ENCODE measurements at regions not wholly inside any gene's neighbourhood (a gene's known extent, or its start where the extent isn't known, plus 50 kb on each side); places are given as distances from the start of the nearest gene placed in this dataset.

DNA sequence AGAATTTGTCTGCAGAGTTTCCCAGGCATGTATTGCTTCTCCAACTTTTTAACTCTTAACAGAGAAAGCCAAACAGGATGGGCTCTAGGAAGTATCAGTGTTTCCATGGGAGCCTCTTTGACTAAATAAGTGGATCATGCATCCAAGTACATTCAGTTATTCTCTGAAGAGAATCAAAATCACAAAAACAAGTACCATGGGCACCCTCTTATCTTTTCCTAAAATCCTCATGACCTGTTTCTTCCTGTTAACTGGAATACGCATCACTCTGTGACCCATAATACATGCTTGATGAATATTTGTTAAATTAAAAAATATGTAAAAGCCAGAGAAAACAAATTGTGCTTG lies 186.9 kb upstream of the MGMT start:
- peaks cover 7% of the 10 kb centered on the region for H3K27me3 Mint-ChIP-seq (ENCODE audit: low read depth)
- intact Hi-C loops (cut with micrococcal nuclease), result no loop called here

DNA sequence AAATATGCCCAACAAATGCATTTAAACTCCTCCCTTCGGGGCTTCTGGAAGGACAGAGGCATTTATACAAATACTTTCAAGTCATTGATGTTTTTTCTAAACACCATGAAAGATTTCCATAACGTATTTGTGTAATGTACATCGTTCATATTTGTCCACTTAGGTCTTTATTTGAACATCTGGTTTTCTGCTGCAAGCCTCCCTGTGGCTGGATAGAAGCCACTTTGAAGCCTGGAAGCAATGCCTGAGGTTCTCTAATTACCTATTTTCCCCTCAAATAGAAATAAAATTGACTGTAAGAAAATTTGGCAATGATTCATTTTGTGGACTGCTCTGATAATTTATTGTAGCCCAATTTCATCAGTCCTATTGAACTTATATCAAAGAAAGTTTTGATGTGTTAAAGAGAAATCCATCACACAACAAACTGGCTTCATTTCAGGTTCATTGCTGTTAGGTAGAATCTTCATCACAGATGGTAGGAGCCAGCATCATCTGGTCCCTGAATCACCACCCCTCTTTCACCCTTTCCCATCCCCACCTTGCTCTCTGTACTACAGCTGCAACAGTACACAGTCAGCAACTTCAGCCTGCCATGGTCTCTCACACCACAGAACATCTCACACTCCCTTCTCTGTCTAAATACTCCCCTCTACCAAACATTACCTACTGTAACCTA lies 186.0 kb upstream of the MGMT start:
- H3K36me3 Mint-ChIP-seq (ENCODE audit: low read depth), result no peaks in the 10 kb centered on the region
- intact Hi-C loops (cut with micrococcal nuclease), result no loop called here
- peaks cover 6% of the 10 kb centered on the region for H3K27me3 Mint-ChIP-seq (ENCODE audit: low read depth)
- no peak overlapping the region for H3K27ac Mint-ChIP-seq
- no peaks in the 10 kb centered on the region for H3K9me3 Mint-ChIP-seq
- no peak for DNase-seq (ENCODE audit: low spot score)
- H3K4me1 Mint-ChIP-seq (ENCODE audit: low read depth), result peaks cover 1% of the 10 kb centered on the region
- H3K4me3 Mint-ChIP-seq (ENCODE audit: low read depth), result no peak overlapping the region

More for the DNA sequence above, 186.9 kb upstream of the MGMT start:
- H3K9me3 Mint-ChIP-seq, result no peaks in the 10 kb centered on the region
- no peak for DNase-seq (ENCODE audit: low spot score)
- H3K4me1 Mint-ChIP-seq (ENCODE audit: low read depth), result peaks cover 3% of the 10 kb centered on the region
- H3K4me3 Mint-ChIP-seq (ENCODE audit: low read depth), result no peak overlapping the region
- no peaks in the 10 kb centered on the region for H3K36me3 Mint-ChIP-seq (ENCODE audit: low read depth)
- no peak overlapping the region for H3K27ac Mint-ChIP-seq

DNA sequence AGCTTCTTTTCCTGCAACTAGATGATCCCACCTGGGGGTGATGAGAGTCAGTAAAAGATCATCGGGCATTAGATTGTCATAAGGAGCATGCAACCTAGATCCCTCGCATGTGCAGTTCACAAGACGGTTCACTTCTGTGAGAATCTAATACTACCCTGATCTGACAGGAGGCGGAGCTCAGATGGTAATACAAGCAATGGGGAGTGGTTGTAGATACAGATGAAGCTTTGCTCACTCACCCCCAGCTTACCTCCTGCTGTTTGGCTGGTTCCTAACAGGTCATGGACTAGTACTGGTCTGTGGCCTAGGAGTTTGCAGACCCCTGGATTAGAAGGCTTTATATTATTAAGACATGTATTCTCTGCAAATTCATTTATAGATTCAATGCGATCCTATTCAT lies 181.6 kb upstream of the MGMT start:
- Mint-ChIP-seq H3K4me1 (ENCODE audit: low read depth) (no peaks in the 10 kb centered on the region), H3K27me3 (ENCODE audit: low read depth) (peaks cover 7% of the 10 kb centered on the region), H3K36me3 (ENCODE audit: low read depth) (no peaks in the 10 kb centered on the region), H3K27ac (no peak overlapping the region), H3K4me3 (ENCODE audit: low read depth) (no peak overlapping the region), H3K9me3 (no peaks in the 10 kb centered on the region)
- intact Hi-C loops (cut with micrococcal nuclease), result no loop called here
- no peak for DNase-seq (ENCODE audit: low spot score)

DNA sequence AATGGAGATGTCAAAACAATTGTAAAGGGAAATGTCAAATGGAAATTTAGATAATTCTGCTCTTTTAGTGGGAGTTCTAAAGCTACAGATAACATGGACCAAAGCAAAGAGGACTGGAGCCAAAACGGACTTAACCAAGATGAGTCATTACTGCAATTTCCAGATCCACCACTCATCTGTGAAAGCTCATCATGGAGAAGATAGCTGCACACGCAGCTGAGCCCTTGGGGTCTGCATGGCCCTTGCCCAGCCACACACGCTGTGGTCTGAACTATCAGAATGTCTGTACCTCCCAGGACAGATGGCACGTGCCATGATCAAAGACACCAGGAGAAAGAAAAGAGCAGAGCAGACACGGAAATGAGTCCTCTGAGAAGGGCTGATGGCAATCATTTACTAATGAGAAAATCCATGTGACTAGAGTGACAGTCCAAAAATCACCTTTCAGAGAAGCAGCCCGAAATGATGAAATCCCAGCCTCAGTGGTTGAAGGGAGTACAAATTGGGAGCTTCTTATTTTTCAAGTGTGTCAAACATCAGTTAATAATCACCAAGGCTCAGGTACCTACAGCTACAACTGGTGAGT lies 177.9 kb upstream of the MGMT start:
- H3K27me3 Mint-ChIP-seq (ENCODE audit: low read depth), result peaks cover 2% of the 10 kb centered on the region

DNA sequence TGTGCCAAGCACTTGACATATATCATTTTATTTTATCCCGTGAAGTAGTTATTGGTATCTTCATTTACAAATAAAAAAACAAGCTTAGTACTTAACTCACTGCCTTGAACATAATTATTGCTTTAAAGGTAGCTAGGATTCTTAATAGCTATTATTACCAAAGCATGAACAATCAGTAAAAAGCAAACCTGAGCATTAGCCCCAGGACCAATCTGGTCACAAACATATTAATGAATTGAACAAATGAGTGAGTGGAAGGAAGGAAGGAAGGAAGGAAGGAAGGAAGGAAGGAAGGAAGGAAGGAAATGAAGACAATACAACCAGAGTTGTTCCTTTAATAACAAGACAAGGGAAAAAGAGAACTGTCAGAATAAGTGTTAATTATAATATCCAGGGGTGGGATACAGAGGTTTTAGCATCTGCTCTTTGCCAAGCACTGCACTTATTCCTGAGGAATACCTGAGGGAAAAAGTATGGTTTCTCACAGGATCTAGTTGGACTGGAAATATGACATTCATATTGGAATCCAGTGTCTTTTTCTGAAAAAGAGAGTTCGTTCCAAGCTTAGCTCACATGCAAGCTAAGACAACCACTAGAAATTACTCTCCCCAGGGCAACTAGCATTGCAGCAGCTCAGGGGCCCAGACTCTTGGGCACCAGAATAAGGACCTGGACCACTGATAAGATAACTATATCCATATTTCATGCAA lies 172.9 kb upstream of the MGMT start:
- Mint-ChIP-seq H3K4me3 (ENCODE audit: low read depth) (no peak overlapping the region), H3K9me3 (no peaks in the 10 kb centered on the region), H3K27ac (no peak overlapping the region), H3K27me3 (ENCODE audit: low read depth) (peaks cover 4% of the 10 kb centered on the region), H3K4me1 (ENCODE audit: low read depth) (no peaks in the 10 kb centered on the region), H3K36me3 (ENCODE audit: low read depth) (no peaks in the 10 kb centered on the region)
- no peak for DNase-seq (ENCODE audit: low spot score)
- intact Hi-C loops (cut with micrococcal nuclease), result no loop called here

More for the DNA sequence above, 177.9 kb upstream of the MGMT start:
- no peak overlapping the region for H3K27ac Mint-ChIP-seq
- no peaks in the 10 kb centered on the region for H3K4me1 Mint-ChIP-seq (ENCODE audit: low read depth)
- H3K36me3 Mint-ChIP-seq (ENCODE audit: low read depth), result no peaks in the 10 kb centered on the region
- no peak for DNase-seq (ENCODE audit: low spot score)
- intact Hi-C loops (cut with micrococcal nuclease), result no loop called here
- H3K4me3 Mint-ChIP-seq (ENCODE audit: low read depth), result no peak overlapping the region
- no peaks in the 10 kb centered on the region for H3K9me3 Mint-ChIP-seq

DNA sequence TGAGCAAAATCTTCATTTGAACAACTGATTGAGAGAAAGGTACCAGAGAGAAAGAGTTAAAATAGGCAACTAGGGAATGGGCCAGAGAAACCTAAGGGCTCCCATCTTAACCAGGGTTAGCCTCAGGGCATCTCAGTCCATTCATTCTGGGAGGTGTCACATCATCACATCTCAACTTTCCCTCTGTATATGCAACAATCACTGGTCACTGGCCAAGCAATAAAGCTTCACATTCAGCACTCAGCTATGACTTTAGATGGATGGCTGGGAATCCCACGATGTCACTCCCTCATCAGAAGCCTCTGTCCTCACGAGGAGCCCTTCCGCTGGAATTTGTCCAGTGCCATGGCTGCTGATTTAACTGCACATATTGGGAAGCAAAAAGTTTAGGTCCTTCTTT lies 172.1 kb upstream of the MGMT start:
- no peak overlapping the region for H3K27ac Mint-ChIP-seq

DNA sequence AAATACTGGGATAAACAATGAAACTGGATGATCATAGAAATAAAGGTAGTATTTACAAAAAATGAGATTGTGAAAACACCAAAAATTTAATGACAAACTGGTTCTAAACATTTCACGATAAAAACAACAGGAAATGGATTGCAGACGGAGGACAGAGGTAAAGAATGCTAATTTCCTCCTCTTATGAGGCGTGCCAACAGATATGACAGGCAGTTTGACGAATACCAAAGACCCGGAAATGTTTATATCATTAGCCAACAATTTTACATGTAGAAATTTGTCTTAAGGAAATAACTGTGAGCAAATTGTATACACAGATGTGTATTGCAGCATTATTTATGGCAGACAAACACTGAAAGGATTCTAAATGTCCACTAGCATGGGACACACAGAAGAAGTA lies 162.0 kb upstream of the MGMT start:
- Mint-ChIP-seq H3K27ac (no peak overlapping the region), H3K9me3 (no peaks in the 10 kb centered on the region), H3K36me3 (ENCODE audit: low read depth) (no peaks in the 10 kb centered on the region), H3K27me3 (ENCODE audit: low read depth) (peaks cover 1% of the 10 kb centered on the region), H3K4me1 (ENCODE audit: low read depth) (no peaks in the 10 kb centered on the region), H3K4me3 (ENCODE audit: low read depth) (no peak overlapping the region)
- DNase-seq (ENCODE audit: low spot score), result no peak
- intact Hi-C loops (cut with micrococcal nuclease), result no loop called here

More for the DNA sequence above, 172.1 kb upstream of the MGMT start:
- Mint-ChIP-seq H3K4me1 (ENCODE audit: low read depth) (no peaks in the 10 kb centered on the region), H3K36me3 (ENCODE audit: low read depth) (no peaks in the 10 kb centered on the region), H3K9me3 (no peaks in the 10 kb centered on the region), H3K4me3 (ENCODE audit: low read depth) (no peak overlapping the region), H3K27me3 (ENCODE audit: low read depth) (peaks cover 2% of the 10 kb centered on the region)
- intact Hi-C loops (cut with micrococcal nuclease), result no loop called here
- no peak for DNase-seq (ENCODE audit: low spot score)

DNA sequence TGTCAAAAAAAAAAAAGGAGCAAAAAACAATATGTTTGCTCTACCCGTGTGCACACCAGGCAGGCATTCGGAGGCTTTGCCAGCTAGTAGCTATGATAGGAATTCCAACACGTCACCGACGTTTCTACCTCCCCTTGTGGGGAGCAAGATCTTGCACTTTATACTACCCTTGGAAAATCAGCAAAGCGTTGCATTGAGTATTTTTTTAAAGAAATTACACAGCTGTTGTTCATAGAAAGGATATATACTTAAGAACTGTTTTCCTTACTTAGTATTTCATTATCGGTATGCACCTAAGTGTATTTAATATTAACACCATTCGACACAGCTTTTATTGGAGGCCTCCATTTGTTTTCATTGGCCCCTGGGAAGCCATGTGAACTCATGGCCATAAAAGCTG lies 159.9 kb upstream of the MGMT start:
- no peak for DNase-seq (ENCODE audit: low spot score)
- Mint-ChIP-seq H3K27ac (no peak overlapping the region), H3K27me3 (ENCODE audit: low read depth) (peaks cover 1% of the 10 kb centered on the region), H3K4me3 (ENCODE audit: low read depth) (no peak overlapping the region), H3K36me3 (ENCODE audit: low read depth) (no peaks in the 10 kb centered on the region), H3K4me1 (ENCODE audit: low read depth) (no peaks in the 10 kb centered on the region), H3K9me3 (no peaks in the 10 kb centered on the region)
- intact Hi-C loops (cut with micrococcal nuclease), result no loop called here

DNA sequence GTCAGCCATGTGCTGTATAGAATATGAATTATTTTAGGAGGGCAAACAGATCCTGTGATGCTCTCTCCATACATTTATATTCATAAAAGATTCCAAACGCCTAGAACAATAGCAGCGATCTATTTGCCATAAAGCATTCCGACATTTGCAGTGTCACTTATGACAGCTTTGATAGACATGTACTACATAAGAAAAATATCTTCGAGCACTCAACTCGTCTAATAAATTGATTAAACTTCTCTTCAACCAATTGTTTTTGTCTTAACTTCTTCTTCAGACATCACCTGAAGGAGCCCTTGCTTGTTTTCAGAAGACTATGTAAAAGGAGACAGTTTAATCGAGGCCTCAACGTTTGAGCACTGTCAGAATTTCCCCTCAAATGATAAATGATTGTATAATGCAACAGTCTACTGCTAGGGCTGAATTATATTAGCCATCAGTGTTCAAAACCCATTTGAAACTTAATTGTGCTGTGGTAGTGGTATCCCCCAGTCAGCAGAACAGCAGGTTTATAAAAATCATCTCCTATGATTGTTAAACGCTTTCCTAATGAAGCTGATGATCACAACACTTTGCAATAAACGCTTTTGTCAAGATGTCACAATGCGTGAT lies 158.0 kb upstream of the MGMT start:
- DNase-seq (ENCODE audit: low spot score), result no peak
- H3K9me3 Mint-ChIP-seq, result no peaks in the 10 kb centered on the region
- H3K4me1 Mint-ChIP-seq (ENCODE audit: low read depth), result no peaks in the 10 kb centered on the region
- intact Hi-C loops (cut with micrococcal nuclease), result no loop called here
- no peaks in the 10 kb centered on the region for H3K36me3 Mint-ChIP-seq (ENCODE audit: low read depth)
- H3K27me3 Mint-ChIP-seq (ENCODE audit: low read depth), result peaks cover 1% of the 10 kb centered on the region
- H3K27ac Mint-ChIP-seq, result no peak overlapping the region
- no peak overlapping the region for H3K4me3 Mint-ChIP-seq (ENCODE audit: low read depth)

DNA sequence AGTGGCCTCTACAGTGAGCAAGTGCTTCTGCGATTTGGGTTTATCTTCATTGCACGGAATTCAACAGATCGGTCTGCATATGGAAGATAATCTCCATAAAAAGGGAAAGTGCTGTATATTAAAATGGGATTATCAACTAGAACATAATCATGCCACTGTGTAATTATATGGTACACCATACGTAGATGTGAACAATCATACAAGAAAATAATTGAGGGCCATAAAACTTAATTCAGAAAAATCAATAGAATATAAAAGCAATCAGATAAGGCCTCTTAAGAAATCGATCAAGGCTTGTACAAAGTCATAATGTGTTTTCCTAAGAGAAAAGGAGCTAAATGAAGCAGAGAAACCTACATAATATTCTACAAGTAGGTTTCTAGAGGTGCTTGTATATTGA lies 157.5 kb upstream of the MGMT start:
- H3K9me3 Mint-ChIP-seq, result peaks cover under 1% of the 10 kb centered on the region
- no peak overlapping the region for H3K4me3 Mint-ChIP-seq (ENCODE audit: low read depth)
- no peak for DNase-seq (ENCODE audit: low spot score)
- intact Hi-C loops (cut with micrococcal nuclease), result no loop called here
- H3K4me1 Mint-ChIP-seq (ENCODE audit: low read depth), result no peaks in the 10 kb centered on the region
- peaks cover 1% of the 10 kb centered on the region for H3K27me3 Mint-ChIP-seq (ENCODE audit: low read depth)
- no peaks in the 10 kb centered on the region for H3K36me3 Mint-ChIP-seq (ENCODE audit: low read depth)
- no peak overlapping the region for H3K27ac Mint-ChIP-seq

DNA sequence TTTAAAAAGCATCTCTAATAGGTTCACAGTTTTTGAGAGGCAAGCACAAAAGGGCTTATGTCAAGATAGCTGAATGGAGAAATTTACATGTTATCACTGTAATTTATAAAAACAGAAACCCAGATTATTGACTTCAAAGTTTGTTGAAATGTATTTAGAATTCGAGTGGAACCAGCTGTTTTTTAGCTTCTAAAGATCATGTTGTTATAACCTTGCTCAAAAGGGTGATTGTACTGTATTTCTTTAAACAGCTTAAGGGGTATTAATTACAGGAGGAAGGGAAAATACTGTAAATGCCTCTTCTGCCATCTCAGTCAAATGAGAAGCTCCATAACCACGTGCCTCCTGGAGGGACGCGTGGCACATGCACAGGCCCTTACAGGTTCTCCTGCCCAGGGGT lies 156.2 kb upstream of the MGMT start:
- Mint-ChIP-seq H3K4me3 (ENCODE audit: low read depth) (no peak overlapping the region), H3K27ac (no peak overlapping the region), H3K27me3 (ENCODE audit: low read depth) (peaks cover 1% of the 10 kb centered on the region), H3K9me3 (peaks cover 7% of the 10 kb centered on the region), H3K36me3 (ENCODE audit: low read depth) (no peaks in the 10 kb centered on the region), H3K4me1 (ENCODE audit: low read depth) (no peaks in the 10 kb centered on the region)
- intact Hi-C loops (cut with micrococcal nuclease), result no loop called here
- DNase-seq (ENCODE audit: low spot score), result no peak

DNA sequence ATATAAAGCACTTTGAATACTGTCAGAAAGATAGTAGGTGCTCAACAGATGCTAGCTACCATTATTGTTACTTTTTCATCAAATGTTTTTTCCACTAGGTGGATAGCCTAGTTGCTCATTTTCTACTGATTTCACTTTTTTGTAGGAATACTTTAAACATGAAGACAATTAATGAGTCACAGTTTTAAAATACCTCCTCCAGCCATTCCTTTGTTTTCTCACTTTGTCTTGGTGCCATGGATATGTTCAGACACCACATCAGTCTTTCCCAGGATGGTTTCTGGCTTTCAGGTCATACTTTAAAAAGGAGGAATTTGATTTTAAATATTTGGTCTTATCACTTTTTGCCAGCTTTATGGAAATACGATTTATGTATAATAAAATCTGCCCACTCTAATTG lies 147.1 kb upstream of the MGMT start:
- peaks cover 3% of the 10 kb centered on the region for H3K9me3 Mint-ChIP-seq
- no peak for DNase-seq (ENCODE audit: low spot score)
- intact Hi-C loops (cut with micrococcal nuclease), result no loop called here
- H3K36me3 Mint-ChIP-seq (ENCODE audit: low read depth), result no peaks in the 10 kb centered on the region
- peaks cover 3% of the 10 kb centered on the region for H3K27me3 Mint-ChIP-seq (ENCODE audit: low read depth)
- no peaks in the 10 kb centered on the region for H3K4me1 Mint-ChIP-seq (ENCODE audit: low read depth)
- H3K4me3 Mint-ChIP-seq (ENCODE audit: low read depth), result no peak overlapping the region
- H3K27ac Mint-ChIP-seq, result no peak overlapping the region

DNA sequence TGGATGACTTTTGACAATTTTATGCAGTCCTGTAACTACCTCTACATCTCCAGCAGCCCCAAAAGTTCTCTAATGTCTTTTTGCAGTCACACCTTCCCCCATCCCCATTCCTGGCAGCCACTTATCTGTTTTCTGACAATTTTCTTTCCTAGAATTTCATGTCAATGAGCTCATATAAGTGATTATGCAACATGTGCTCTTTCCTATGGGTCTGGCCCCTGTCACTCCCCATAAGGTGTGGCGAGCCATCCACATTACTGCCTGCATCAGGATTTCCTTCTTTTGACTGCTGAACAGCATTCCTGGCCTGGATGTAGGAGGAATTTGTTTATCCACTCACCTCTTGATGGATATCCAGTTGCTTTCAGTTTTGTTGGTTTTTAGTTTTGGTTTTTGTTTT lies 146.7 kb upstream of the MGMT start:
- Mint-ChIP-seq H3K4me1 (ENCODE audit: low read depth) (no peaks in the 10 kb centered on the region), H3K36me3 (ENCODE audit: low read depth) (no peaks in the 10 kb centered on the region), H3K27ac (no peak overlapping the region), H3K27me3 (ENCODE audit: low read depth) (peaks cover 3% of the 10 kb centered on the region), H3K4me3 (ENCODE audit: low read depth) (no peak overlapping the region), H3K9me3 (no peaks in the 10 kb centered on the region)
- DNase-seq (ENCODE audit: low spot score), result no peak
- intact Hi-C loops (cut with micrococcal nuclease), result no loop called here

Measured in activated T-helper 2 cell treated with anti-CD3 and anti-CD28 coated beads, Interferon-gamma antibody, Interleukin-2, Interleukin-4, amounts not matched to agents 10 μg/mL and 5 μg/mL and 100 μg/mL, durations not matched to agents 14 hours and 24 hours and 36 hours (primary cell).